Activated T-helper 1 cell treated with Interleukin-2 at 50 U/mL for 16 hours (primary cell): ENCODE measurements at regions not wholly inside any gene's neighbourhood (a gene's known extent, or its start where the extent isn't known, plus 50 kb on each side); places are given as distances from the start of the nearest gene placed in this dataset.

Experiments used
- DNase-seq: peaks from one replicate; pipeline ENCODE4 v3.0.0-alpha.2; 2020; ENCODE audit warnings: low read depth

DNA sequence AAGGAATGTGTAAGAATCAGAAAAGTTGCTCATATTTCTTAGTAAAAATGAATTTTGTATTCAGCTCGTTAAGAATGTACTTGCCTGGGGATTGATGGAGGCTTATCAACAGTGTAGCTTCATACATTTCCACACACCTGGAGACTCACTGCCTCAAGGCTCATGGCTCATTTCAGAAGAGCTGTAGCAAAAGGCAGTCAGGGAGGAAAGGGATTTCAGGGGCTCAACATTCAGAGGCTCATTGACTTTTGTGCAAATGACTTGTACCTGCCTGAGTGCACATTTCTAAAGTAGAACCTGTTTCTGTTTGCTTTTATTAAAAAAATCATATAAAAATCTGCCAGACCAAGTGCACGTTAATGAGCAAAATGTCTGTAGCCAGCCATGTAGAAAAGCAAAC lies 304.4 kb downstream of the KCNS3 start:
- no peak for DNase-seq

- no peak for DNase-seq
Observed at GRCh38 chr2:18180912-18181311, 302.4 kb downstream of the KCNS3 start.

DNA sequence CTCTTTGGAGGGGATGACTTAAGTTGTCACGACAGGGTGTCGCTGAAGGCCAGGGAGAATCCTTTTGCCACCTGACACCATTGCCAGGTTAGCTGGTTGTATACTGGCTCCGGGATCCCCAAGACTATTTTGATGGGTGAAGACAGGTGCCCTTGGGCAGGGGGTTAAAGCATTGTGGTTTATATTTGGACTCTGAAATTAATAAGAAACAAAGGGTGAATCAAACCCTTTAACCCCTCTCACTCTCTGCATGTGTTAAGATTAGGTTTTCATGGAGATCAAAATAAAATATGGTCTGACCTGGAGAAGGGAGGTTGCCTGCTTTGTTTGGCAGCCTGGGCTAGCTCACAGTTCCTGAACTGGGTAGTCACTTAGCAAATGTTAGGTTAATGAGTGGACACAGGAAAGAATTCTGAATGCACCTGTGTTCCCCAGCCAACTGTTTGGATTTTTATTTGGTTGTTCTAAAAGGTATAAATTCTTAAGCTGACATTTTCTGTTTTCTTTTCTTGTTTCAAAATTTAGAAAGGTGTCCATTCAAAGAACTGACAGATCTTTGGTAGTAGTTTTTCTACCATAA lies 301.7 kb downstream of the KCNS3 start:
- no peak for DNase-seq

DNA sequence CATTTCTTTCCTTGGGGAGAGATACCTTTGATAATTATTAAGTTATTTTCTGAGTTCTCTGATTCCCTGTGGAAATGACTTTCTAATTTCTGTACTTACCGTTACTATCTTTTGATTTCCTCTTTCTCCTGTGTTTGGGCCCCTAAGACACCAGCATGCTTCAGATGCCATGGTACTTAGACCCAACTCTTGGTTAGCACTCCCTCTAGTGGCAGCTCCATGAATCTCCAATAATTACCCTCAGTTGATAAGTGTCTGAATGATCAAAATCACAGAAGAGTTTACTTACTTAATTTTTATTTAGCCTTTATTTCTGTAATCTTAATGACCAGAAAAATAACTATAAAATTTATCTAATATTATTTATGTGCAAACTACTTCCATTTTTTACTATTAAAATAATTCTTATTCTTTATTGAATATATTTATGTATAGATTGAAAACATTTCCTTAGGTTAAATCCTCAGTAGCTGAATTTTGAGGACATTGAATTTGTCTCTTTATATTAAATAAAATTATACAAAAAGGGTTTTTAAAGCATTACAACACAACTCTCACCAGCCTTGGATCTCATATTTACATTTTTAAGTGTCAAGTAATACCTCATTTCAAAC lies 300.4 kb downstream of the KCNS3 start:
- no peak for DNase-seq

DNA sequence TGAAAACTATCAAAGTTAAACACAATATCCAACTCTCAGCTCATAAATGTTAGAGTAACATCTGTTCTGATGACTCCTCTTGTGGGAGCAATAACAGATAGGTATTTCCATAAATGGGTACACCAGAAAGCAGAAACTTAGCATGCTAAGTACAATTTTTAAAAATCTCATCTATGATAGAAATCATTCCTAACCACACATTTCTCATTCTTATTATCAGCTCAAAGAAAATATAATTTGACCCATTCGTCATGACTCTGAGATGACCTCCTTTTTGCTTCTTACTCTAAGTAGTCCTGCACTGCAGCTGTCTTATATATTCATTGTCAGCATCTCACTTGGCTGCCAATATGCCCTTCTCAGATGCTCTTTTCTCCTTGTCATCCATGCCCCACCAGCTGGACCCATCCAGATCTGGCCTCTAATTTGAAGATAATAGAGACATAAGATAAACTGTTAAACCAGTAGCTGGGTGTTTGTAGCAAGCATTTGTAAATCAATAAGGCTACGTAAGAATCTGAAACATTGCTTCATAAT lies 298.3 kb downstream of the KCNS3 start:
- DNase-seq: no peak

DNA sequence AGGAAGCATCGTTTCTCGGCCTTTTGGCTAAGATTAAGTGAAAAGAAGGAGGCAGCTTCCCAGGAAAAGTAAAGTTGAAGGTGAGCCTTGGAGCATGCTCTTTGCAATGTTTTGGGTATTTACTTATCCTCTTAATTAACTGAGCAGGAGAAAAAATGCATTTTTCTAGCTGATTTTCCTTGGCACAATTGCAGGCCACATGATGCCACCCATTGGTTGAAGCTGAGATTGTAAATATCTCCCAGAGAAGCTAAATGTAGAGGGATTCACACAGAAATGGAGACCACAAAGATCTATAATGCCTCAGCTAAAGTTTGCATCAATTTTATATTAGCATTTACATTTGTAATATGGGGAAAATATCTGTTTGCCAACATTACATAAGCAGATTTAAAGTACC lies 294.1 kb downstream of the KCNS3 start:
- no peak for DNase-seq

DNA sequence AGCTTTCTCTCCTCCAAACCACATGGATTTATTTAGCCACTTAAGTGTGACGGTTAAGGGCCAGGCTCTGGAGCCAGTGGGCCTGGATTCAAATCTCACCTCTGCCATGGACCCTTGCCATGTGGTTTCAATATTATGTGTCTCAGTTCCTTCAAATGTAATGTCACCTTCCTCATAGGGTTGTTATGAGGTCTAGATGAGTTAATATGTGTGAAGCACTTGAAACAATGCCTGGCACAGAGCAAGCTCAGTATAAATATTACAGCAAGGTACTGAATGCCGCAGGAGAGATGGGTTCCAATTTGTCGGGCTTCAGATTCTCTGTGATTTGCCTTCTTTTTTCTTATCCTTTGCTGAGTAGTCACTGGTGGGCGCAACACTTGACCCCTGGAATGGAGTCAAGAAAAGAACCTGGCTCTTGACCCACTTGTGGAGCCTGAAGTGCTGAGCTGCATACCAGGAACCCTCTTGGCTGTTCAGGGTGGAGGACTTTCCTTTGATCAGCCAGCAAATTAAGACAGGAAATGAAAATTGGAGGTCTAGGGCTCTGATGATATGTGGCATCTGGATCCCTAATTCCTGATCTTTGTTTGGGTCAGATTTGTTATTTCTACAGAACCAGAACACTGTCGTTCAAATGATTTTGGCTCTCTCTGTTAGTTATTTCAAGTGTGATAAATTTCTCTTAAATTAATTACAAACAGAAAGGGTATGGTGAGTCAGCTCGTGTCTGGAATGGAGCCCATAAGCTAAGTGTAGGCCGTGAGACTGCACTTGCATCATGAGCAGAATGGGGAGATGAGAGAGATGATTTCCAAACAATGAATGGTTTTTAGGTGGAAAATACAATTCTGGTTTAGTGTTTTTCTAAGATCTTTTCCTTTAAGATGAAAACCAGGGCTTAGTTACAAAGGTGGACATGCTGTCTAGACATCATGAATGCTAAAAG lies 293.0 kb downstream of the KCNS3 start:
- DNase-seq: no peak

GRCh38 chr2:18170642-18171041 lies 292.2 kb downstream of the KCNS3 start:
- DNase-seq: no peak

- no peak for DNase-seq
Observed at GRCh38 chr2:18169893-18170175, 291.4 kb downstream of the KCNS3 start.

- DNase-seq: no peak
Observed at GRCh38 chr2:18169121-18169892, 290.8 kb downstream of the KCNS3 start.

DNA sequence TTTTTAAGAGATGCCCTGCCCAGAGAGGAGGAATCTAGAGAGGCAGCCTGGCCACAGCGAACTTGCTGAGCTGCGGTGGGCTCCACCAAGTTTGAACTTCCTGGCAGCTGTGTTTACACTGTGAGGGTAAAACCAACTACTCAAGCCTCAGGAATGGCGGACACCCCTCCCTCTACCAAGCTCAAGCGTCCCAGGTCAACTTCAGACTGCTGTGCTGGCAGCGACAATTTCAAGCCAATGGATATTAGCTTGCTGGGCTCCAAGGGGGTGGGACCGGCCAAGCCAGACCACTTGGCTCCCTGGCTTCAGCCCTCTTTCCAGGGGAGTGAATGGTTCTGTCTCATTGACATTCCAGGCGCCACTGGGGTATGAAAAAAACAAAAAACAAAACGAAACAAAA lies 289.4 kb downstream of the KCNS3 start:
- DNase-seq: no peak

DNA sequence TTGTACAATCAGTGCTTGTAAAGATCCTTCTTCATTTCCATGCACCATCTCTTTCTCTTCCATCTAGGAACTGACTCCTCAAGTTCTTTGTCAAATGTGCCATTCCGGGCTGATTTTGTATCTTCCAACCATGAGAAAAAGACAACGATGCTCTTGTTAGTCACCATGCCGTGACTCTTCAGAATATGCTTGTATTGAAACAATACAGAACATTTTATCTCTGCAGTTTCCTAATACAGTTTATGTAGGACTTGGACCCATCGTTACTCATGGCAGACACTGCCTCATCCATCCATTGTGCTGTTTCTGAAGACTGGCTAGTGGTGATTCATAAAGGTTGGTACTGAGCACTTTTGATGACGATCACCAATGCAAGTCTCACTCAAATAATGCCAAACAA lies 283.2 kb downstream of the KCNS3 start:
- no peak for DNase-seq

- no peak for DNase-seq
Observed at GRCh38 chr2:18159896-18160295, 281.4 kb downstream of the KCNS3 start.

DNA sequence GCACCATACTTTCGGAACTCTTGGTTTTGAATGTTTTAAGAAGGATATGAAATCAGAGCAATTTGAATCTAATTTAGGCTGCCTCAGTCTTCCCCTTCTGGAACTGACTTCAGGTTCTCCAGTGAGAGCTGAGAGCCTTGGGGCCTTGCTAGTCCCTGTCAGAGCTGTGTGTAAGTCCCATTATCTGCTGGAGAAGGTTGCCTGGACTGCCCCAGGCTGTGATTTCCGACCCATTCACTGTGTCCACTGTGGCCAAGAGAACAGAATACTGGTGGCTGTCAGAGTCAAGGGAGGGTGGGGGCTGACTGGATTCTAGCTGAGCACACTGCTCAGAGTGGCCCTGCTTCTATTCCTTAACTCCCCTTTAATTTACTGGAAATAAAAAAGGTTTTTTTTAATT lies 278.0 kb downstream of the KCNS3 start:
- DNase-seq: no peak

DNA sequence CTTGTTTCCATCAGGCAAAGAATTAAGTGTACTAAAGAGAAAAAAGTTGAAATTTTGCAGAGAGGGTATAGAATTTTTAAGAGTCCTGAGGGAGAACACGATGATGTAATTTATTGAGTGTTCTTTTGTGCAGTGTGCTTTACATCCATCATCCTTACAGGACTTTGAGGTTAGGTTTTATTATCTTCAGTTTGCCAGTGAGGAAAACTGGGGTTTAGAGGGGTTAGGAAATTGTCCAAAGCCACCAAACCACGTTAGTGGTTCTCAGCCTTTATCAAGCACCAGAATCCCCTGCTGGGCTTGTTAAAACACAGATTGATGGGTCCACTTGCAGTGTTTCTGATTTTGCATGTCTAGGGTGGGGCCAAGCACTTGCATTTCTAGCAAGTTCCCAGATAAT lies 277.5 kb downstream of the KCNS3 start:
- no peak for DNase-seq

DNA sequence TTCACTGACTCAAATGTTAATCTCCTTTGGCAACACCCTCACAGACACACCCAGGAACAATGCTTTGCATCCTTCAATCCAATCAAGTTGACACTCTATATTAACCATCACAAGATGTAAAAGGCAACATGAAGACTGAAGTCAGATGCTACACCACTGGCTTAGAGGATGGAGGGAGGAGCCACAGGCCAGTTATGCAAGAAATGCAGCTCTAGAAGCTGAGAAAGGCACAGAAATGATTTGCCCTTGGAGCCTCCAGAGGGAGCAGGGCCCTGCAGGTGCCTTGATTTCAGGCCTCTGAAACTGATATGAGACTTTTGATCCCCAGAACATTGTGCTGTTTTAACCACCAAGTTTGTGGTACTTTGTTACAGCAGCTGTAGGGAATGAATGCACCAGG lies 276.3 kb downstream of the KCNS3 start:
- no peak for DNase-seq

DNA sequence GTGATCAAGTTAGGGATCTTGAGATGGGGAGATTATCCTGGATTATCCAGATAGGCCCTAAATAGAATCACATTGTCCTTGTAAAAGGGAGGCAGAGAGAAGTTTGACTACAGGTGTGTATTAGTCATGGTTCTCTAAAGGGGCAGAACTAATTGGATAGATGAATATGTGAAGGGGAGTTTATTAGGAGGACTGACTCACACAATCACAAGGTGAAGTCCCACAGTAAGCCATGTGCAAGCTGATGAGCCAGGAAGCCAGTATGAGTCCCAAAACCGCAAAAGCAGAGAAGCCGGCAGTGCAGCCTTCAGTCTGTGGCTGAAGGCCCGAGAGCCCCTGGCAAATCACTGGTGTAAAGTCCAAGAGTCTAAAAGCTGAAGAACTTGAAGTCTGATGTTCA lies 275.8 kb downstream of the KCNS3 start:
- DNase-seq: no peak

- DNase-seq: no peak
Observed at GRCh38 chr2:18153741-18154140, 275.3 kb downstream of the KCNS3 start.

- DNase-seq: no peak
Observed at GRCh38 chr2:18151237-18151636, 272.8 kb downstream of the KCNS3 start.

DNA sequence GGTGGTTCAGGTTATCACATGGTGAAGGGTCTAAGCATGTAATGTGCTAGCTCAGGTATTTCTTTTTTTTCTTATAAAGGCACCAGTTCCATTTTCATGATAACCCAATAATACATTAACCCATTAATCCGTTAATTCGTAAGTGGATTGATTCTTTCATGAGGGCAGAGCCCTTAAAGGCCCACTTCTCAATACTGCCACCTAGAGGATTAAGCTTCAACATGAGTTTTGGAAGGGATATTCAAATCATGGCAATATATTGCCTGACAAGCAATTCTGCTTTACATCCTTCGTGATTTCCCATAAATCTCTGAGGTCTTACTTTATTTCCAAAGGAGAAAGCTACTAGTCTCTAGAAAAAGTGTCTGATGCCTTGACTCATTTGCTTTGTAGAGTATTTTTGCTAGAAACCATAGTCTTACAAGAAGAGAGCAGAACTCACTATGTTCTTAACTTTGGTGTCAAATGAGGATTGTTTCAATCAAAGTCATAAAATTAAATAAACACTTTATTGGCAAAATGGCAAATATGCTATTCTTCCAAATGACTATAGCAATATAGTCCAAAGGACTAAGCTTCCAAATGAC lies 271.3 kb downstream of the KCNS3 start:
- no peak for DNase-seq

DNA sequence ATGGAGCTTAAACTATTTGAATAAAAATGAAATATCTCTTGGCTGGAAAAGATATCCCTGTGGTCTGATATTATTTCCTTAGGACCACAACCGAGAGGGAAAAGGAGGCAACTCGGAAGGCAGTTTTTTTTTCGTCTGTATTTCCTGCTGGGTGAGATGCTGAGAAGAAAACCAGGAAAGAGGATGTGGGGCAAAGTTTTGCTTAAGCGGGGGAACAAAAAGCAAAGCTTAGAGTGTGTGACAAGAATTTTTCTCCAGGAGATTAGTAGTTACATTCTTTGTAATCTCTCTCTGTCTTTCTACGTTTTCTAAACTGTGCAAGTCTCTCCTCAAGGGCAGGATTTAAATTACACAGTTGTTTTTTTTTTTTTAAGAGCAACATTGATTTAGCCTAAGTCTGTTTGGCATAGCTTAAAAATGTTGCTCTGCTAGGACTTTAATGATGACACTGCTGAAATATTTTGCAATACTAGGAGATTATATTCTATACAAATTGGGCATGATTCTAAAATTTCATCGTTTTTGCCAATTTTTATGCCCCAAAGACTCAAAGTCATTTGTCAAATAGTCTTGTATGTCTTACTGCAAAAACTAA lies 258.5 kb downstream of the KCNS3 start:
- DNase-seq: no peak

DNA sequence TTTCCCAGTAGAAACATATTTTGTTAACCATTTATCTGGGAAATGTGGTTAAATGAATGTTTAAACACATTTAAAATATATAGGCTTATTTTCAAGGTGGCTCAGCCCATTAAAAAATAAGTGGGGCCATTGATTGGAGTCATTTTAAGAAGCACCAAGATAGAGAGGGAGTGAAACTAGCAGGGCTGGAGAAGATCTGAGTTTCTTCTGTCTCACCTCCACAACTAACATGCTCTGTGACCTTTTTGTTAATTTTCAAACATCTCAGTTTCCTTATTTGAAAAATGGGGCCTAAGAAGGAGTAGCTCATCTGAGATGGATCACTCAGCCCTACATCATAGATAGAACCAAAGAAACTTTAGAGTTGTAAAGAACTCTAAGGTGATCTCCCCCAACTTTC lies 254.8 kb downstream of the KCNS3 start:
- DNase-seq: no peak
